Stimulated activated CD4-positive, alpha-beta T cell treated with anti-CD3 and anti-CD28 coated beads, Interleukin-2, amount 100 ng/mL, for 24 hours (primary cell): ENCODE measurements at regions not wholly inside any gene's neighbourhood (a gene's known extent, or its start where the extent isn't known, plus 50 kb on each side); places are given as distances from the start of the nearest gene placed in this dataset.

Source experiments
- DNase-seq, 2 donors: peaks; one replicate each; pipeline ENCODE4 v3.0.0-alpha.2; 2020

GRCh38 chr22:49080631-49081030, 747.0 kb downstream of the BRD1 start:
- DNase-seq, result no peak

- no peak for DNase-seq
These were observed 747.8 kb downstream of the BRD1 start for GRCh38 chr22:49079743-49080500.

GRCh38 chr22:49079027-49079725, 748.5 kb downstream of the BRD1 start:
- no peak for DNase-seq

GRCh38 chr22:49078076-49078710, 749.5 kb downstream of the BRD1 start:
- no peak for DNase-seq

- no peak for DNase-seq
These were observed 750.1 kb downstream of the BRD1 start for GRCh38 chr22:49077586-49077985.

- no peak for DNase-seq
These were observed 750.7 kb downstream of the BRD1 start for GRCh38 chr22:49077036-49077393.

- DNase-seq, result no peak
These were observed 751.2 kb downstream of the BRD1 start for GRCh38 chr22:49076300-49077035.

- no peak for DNase-seq
These were observed 752.5 kb downstream of the BRD1 start for GRCh38 chr22:49075150-49075549.

GRCh38 chr22:49073873-49074417, 753.7 kb downstream of the BRD1 start:
- no peak for DNase-seq

- no peak for DNase-seq
These were observed 754.6 kb downstream of the BRD1 start for GRCh38 chr22:49072996-49073645.

GRCh38 chr22:49070501-49070900, 757.2 kb downstream of the BRD1 start:
- no peak for DNase-seq

GRCh38 chr22:49068861-49069500, 758.7 kb downstream of the BRD1 start:
- no peak for DNase-seq

- DNase-seq, result no peak
These were observed 760.2 kb downstream of the BRD1 start for GRCh38 chr22:49067504-49067903.

- DNase-seq, result no peak
These were observed 761.1 kb downstream of the BRD1 start for GRCh38 chr22:49066619-49067018.

- DNase-seq, result no peak
These were observed 762.8 kb downstream of the BRD1 start for GRCh38 chr22:49064836-49065235.

- DNase-seq, result no peak
These were observed 764.2 kb downstream of the BRD1 start for GRCh38 chr22:49063545-49063890.

GRCh38 chr22:49062802-49063544, 764.7 kb downstream of the BRD1 start:
- no peak for DNase-seq

GRCh38 chr22:49062155-49062801, 765.4 kb downstream of the BRD1 start:
- DNase-seq, result no peak

GRCh38 chr22:49057910-49058309, 769.8 kb downstream of the BRD1 start:
- no peak for DNase-seq

GRCh38 chr22:49056301-49056700, 771.4 kb downstream of the BRD1 start:
- no peak for DNase-seq

- no peak for DNase-seq
These were observed 772.3 kb downstream of the BRD1 start for GRCh38 chr22:49055406-49055805.
